Myocyte (in vitro differentiated cells): ENCODE measurements at regions not wholly inside any gene's neighbourhood (a gene's known extent, or its start where the extent isn't known, plus 50 kb on each side); places are given as distances from the start of the nearest gene placed in this dataset.

Experiments used
- DNase-seq: peaks from one replicate; pipeline ENCODE4 v3.0.0-alpha.2; 2012; ENCODE audit warnings: low read depth

DNA sequence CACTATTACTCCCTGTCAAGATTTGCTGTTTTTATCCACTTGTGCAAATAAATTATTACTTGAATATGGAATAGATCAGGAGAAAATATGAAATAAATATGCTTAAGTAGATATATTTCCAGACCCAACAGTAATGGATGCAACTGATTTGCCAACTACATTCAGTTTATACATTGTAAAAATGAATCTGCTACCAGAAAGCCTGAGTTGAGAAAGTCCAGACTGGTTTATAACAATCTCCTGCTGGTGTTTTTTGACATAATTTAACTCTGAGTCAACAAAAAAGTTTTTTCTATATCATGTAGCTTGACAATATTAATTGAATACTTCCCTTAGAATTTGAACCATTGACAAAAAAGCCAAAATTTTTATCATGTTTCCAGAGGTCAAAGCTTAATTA, 265.8 kb upstream of the SEMA3D start:
- DNase-seq = no peak

DNA sequence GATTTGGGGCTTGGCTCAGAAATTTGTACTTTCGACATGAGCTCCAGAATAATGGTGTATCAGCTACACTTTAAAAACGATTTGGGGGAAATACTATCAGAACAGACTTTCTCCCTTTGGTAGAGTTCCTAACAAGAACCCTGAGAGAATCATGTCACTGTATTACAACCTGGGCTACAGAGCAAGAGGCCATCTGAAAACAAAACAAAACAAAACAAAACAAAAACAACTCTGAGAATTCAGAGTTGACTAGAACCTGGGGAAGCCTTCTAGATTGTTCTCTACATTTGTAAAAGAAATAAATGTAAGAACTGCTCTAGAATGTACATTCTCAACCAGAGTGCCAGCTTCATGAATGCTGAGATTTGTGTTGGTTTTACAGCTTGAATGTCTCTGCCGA, 262.6 kb upstream of the SEMA3D start:
- DNase-seq = no peak

GRCh38 chr7:85447004-85447403, 260.1 kb upstream of the SEMA3D start:
- no peak for DNase-seq

DNA sequence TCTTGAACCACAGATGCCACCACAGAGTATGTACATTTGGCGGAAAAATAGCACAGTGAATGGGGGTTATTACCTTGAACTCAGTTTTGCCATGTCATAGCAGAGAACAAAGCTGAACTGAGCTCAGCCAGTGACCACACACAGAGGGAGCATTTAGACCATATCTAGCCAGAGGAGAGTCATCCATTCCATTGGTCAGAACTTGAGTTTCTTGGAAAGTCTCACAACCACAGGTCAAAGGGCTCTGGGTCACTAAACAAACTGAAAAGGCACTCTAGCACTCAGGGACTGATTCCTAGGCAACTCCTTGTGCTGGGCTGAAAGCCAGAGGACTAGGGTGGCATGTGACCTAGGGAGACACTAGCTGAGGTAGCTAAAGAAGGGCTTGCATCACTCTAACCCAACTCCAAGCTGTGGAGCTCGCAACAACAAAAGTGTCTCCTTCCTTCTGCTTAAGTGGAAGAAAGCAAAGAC, 239.7 kb upstream of the SEMA3D start:
- DNase-seq = no peak

DNA sequence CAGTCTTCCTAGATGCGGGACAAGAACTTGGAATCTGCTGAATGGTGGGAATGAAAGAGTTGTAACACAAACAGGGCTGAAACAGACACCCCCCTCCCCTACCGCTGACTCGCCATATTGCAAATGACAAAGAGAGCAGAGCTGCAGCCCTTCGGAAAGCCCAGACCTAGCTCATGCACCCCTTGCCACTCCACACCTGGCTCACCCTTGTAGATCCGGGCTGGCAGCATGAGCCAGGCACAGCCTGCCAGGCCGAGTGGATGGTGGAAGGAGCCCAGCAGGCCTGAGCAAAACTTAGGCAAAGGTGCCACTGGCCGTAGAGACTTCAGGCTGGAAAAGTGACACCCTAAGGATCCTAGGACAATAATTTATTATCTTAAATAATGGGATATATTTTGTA, 237.4 kb upstream of the SEMA3D start:
- no peak for DNase-seq

DNA sequence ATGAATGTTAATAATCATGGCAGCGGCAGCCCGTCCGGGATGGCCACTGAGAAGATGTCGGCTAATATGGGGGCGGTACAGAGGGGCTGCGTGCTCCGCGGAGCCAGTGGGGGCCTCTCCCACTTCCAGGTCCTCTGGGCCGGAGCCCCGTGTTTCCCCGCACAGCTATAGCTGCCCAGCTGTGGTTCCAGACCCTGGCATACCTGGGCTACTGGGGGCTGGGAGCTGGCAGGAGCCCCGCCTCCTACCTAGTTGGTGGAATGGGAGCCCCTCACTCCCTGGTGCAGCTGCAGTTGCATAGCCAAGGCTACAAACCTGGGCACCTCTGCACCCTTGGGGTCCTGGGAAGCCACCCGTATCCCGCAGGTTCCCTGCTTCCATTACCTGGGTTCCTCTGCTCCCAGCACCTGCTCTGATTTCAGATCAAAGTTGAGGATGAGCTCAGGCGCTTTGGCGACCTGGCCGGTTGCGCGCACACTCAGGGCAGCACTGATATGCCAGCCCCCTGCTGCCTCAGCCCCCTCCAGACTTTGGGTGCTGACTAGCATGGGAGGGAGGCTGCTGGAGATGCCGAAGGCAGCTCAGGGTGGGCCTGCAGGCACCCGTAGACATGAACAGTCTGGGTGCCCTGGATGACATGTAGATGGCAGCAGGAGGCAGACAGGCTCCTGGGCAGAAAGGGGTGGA, 236.5 kb upstream of the SEMA3D start:
- no peak for DNase-seq

DNA sequence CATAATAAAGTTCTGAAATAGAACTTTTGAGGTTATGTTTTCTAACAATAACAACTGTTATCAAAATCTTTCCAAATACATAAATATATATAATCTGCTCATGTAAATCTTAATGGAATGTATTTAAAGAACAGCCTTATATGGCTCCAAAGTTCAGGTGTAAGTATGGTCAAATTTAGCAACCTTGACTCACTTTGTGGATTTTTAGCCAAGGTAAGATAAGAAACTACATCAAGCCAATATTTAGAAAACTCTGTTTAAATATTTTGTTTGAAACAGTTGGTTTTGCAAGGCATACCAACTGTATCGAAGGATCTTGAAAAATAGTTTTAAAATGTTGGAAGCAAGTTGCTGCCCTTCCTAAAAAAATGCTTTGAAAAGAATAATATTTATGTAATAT, 228.9 kb upstream of the SEMA3D start:
- no peak for DNase-seq

- no peak for DNase-seq
These were observed 226.9 kb upstream of the SEMA3D start for GRCh38 chr7:85413718-85414117.

- DNase-seq = no peak
These were observed 226.1 kb upstream of the SEMA3D start for GRCh38 chr7:85412912-85413311.

GRCh38 chr7:85407391-85407790, 220.5 kb upstream of the SEMA3D start:
- DNase-seq = no peak

DNA sequence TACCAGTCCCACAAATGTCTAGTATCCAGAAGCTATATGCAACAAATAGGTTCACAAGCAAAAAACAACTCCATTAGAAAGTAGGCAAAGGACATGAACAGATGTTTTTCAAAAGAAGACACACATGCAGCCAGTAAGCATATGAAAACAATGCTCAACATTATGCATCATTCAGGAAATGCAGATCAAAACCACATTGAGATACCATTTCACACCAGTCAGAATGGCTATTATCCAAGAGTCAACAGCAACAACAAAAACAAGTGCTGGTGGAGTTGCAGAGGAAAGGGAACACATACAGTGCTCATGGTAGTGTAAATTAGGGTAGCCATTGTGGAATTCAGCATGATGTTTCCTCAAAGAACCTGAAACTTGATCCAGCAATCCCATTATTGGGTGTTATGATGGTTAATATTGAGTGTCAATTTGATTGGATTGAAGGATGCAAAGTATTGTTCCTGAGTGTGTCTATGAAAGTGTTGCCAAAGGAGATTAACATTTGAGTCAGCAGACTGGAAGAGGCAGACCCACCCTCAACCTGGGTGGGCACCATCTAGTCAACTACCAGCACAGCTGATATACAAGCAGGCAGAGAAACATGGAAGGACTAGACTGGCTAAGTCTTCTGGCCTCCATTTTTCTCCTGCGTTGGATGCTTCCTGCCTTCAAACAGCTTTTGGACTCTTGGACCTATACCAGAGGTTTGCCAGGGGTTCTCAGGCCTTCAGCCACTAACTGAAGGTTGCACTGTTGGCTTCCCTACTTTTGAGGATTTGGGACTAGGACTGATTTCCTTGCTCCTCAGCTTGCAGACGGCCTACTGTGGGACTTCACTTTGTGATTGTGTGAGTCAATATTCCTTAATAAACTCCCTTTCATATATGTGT, 218.4 kb upstream of the SEMA3D start:
- no peak for DNase-seq

- no peak for DNase-seq
These were observed 209.8 kb upstream of the SEMA3D start for GRCh38 chr7:85396676-85397075.

GRCh38 chr7:85392789-85393188, 205.9 kb upstream of the SEMA3D start:
- DNase-seq = no peak

DNA sequence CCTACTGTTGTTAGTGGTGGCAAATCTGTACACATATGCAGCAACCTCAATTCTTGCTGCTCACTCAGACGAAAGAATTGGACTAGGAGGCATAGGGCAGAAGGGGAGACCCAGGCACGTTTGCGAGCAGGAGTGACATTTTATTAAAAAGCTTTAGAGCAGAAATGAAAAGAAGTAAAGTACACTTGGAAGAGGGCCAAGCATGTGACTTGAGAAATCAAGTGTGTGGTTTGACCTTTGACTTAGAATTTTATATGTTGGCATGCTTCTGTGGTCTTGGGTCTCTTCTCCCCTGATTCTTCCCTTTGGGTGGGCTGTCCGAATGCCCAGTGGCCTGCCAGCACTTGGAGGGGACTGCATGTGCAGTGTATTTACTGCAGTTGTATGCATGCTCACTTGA, 205.5 kb upstream of the SEMA3D start:
- no peak for DNase-seq

DNA sequence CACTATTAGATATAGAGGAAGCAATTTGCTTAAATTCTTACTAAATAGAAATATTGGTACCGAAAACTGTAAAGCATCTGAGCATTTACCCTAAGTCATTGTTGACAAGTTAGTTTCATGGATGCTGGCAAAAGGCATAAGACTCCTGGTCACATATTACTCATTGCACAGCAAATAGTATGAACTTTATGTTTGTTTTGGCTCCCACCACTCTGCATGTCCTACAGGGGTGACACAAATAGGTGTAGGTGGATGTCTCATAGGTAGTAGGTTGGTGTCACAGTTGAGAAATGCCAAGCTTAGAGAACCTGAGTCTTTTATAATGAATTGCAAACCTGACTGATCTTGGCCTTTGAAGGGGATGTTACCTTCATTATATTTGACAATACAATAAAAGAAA, 199.6 kb upstream of the SEMA3D start:
- no peak for DNase-seq

- no peak for DNase-seq
These were observed 197.5 kb upstream of the SEMA3D start for GRCh38 chr7:85384392-85384791.

- no peak for DNase-seq
These were observed 194.4 kb upstream of the SEMA3D start for GRCh38 chr7:85381212-85381611.

- no peak for DNase-seq
These were observed 189.7 kb upstream of the SEMA3D start for GRCh38 chr7:85376589-85376988.

GRCh38 chr7:85356916-85357315, 170.1 kb upstream of the SEMA3D start:
- no peak for DNase-seq

GRCh38 chr7:85343484-85343883, 156.6 kb upstream of the SEMA3D start:
- no peak for DNase-seq

GRCh38 chr7:85342781-85343180, 155.9 kb upstream of the SEMA3D start:
- no peak for DNase-seq

- no peak for DNase-seq
These were observed 155.1 kb upstream of the SEMA3D start for GRCh38 chr7:85341973-85342372.

DNA sequence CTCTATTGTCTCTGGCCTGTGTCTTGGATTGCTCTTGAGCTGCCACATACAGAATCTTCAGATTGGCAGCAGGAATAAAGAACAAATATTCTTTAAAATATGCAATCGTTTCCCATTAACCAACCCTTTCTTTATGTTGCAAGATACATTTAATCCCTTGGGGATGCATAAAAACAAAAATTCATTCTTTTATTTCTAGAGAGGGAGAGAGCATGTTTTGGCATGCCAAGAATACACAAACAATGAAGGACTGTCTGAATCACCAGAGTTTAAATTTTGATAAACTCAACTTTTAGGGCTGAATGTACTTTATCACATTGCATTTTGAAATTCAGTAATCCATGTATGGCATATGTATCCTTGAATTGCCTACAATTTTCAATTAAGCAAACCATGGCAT, 154.3 kb upstream of the SEMA3D start:
- DNase-seq = no peak
